Vagina (tissue), 2 donors: ENCODE measurements at regions not wholly inside any gene's neighbourhood (a gene's known extent, or its start where the extent isn't known, plus 50 kb on each side); places are given as distances from the start of the nearest gene placed in this dataset.

Source experiments
- DNase-seq, 2 donors: peaks; one replicate each; pipeline ENCODE4 v3.0.0-alpha.2; 2017; ENCODE audit errors: extremely low spot score in 2 of 2
- H3K27ac ChIP-seq: fragments of 200-600 bp; sonication (generic); one replicate; pipeline ENCODE4 v1.5.1; 2019
- H3K27me3 ChIP-seq: fragments of 200-600 bp; sonication (generic); one replicate; pipeline ENCODE4 v1.5.1; 2019
- H3K36me3 ChIP-seq, 2 donors: fragments of 200-600 bp; sonication (generic); one replicate each; pipeline ENCODE4 v1.5.1; 2017 to 2019
- H3K4me1 ChIP-seq: fragments of 200-600 bp; sonication (generic); one replicate; pipeline ENCODE4 v1.5.1; 2019
- H3K4me3 ChIP-seq, 2 donors: fragments of 200-600 bp; sonication (generic); 1 replicate in 1 of 2; 2 replicates in 1 of 2; pipeline ENCODE4 v1.5.1; 2016 to 2019
- H3K9me3 ChIP-seq: fragments of 200-600 bp; sonication (generic); one replicate; pipeline ENCODE4 v1.5.1; 2019
- CTCF ChIP-seq, 3 experiments: fragments of 450-650 bp in 2 of 3; fragments of 200-600 bp in 1 of 3; sonication (generic) in 1 of 3; IDR thresholded peaks; one replicate each; pipeline ENCODE4 v1.5.1; 2017 to 2019; ENCODE audit warnings: antibody characterized with exemption in 3 of 3, mild to moderate bottlenecking in 2 of 3, moderate library complexity in 2 of 3
- POLR2A ChIP-seq, 2 donors: fragments of 450-650 bp; IDR thresholded peaks; one replicate each; pipeline ENCODE4 v1.6.1; 2017; ENCODE audit warnings: antibody characterized with exemption in 2 of 2, mild to moderate bottlenecking in 2 of 2, moderate library complexity in 2 of 2
- POLR2AphosphoS5 ChIP-seq, 2 donors: sonication (generic); formaldehyde crosslinking; IDR thresholded peaks; one replicate each; pipeline ENCODE4 v1.9.0; 2017; ENCODE audit warnings: antibody characterized with exemption in 2 of 2, mild to moderate bottlenecking in 2 of 2, low read depth in 1 of 2; ENCODE audit not compliant: insufficient read depth in 1 of 2
- intact Hi-C: fragments of 100-400 bp; cut with DNase I; formaldehyde crosslinking; loops from one replicate; pipeline ENCODE4 v1.15.1; 2023

- DNase-seq: no peak
- Histone ChIP-seq H3K36me3 (no peaks in the 10 kb centered on the region), H3K4me1 (no peaks in the 10 kb centered on the region), H3K9me3 (no peaks in the 10 kb centered on the region), H3K4me3 (no peak overlapping the region), H3K27me3 (no peaks in the 10 kb centered on the region), H3K27ac (no peak overlapping the region)
- intact Hi-C loops: no loop called here
- TF ChIP-seq POLR2AphosphoS5 (IDR thresholded peaks at IDR 0.05; ENCODE audit: insufficient read depth in 1 of 2, low read depth in 1 of 2): no peak
- no peak for TF ChIP-seq CTCF (IDR thresholded peaks at IDR 0.05)
- no peak for TF ChIP-seq POLR2A (IDR thresholded peaks at IDR 0.05)
These were observed 91.9 kb downstream of the URB2 start for GRCh38 chr1:229717786-229718576.

DNA sequence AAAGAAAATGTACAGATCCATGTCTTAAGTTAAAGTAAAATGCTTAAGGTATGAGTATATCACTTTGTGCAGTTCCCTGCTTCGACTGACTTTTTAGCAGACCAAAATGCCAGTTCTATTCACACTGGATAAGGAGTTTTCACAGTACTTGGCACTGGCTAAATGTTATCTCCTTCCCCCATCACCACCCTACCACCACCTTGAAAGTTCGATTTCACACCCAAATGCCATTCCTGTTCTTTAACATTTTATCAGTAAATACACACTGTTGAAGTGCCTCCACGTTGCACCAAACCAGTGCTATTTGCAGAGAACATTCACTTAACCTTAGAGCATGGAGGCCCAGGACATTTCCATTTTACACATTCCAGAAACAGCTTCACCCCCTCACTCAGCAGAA is 100.0 kb downstream of the URB2 start:
- H3K36me3 ChIP-seq: no peaks in the 10 kb centered on the region
- no peak for TF ChIP-seq POLR2A (IDR thresholded peaks at IDR 0.05)
- no peak for TF ChIP-seq CTCF (IDR thresholded peaks at IDR 0.05)
- TF ChIP-seq POLR2AphosphoS5 (IDR thresholded peaks at IDR 0.05; ENCODE audit: insufficient read depth in 1 of 2, low read depth in 1 of 2): no peak
- H3K4me3 ChIP-seq: no peak overlapping the region
- H3K27ac ChIP-seq: no peak overlapping the region
- H3K9me3 ChIP-seq: no peaks in the 10 kb centered on the region
- no peak for DNase-seq
- H3K27me3 ChIP-seq: no peaks in the 10 kb centered on the region
- intact Hi-C loops: no loop called here
- H3K4me1 ChIP-seq: no peaks in the 10 kb centered on the region

DNA sequence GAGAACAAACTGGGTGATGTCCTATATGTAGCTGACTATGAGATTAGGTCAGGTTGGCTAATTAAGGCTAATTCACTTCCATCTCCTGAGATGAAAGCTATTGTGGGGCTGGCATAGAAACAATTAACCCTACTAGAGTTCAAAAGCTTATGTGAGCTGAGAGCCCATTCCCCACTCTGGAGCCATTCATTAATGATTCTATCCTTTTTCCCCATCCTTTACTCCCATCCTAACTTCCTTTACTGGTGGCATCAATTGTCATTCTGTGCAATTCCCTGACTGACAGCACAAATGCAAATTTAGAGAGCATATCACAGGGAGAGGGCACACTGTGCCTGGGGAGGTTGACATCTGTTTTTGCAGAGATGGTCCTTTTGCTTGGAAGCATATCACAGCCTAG is 103.9 kb downstream of the URB2 start:
- Histone ChIP-seq H3K36me3 (no peaks in the 10 kb centered on the region), H3K4me1 (no peaks in the 10 kb centered on the region), H3K27ac (no peak overlapping the region), H3K27me3 (no peaks in the 10 kb centered on the region), H3K9me3 (no peaks in the 10 kb centered on the region), H3K4me3 (no peak overlapping the region)
- DNase-seq: no peak
- TF ChIP-seq POLR2A (IDR thresholded peaks at IDR 0.05): no peak
- TF ChIP-seq POLR2AphosphoS5 (IDR thresholded peaks at IDR 0.05; ENCODE audit: insufficient read depth in 1 of 2, low read depth in 1 of 2): no peak
- no peak for TF ChIP-seq CTCF (IDR thresholded peaks at IDR 0.05)
- intact Hi-C loops: no loop called here

DNA sequence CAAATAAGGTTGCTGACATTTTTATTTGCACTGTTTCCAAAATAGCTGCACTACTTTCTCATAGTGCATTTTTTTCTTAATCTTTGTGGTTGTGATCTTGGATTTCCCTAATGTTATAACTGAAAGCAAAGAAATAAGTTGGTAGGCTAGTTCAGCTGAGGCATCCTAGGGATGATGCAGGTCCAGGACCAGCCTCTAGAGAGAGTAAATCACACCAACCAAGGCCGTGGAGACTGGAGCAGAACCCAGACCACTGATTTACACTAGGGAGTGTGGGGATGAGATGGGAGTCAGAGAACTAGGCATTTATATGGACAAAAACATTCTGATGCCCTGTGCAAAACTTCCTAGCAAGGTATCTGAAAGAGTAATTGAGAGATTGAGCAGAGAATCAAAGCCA is 104.5 kb downstream of the URB2 start:
- intact Hi-C loops: no loop called here
- no peak for DNase-seq
- H3K4me3 ChIP-seq: no peak overlapping the region
- no peaks in the 10 kb centered on the region for H3K9me3 ChIP-seq
- H3K36me3 ChIP-seq: no peaks in the 10 kb centered on the region
- H3K27ac ChIP-seq: no peak overlapping the region
- H3K4me1 ChIP-seq: no peaks in the 10 kb centered on the region
- TF ChIP-seq POLR2AphosphoS5 (IDR thresholded peaks at IDR 0.05; ENCODE audit: insufficient read depth in 1 of 2, low read depth in 1 of 2) (no peak), CTCF (IDR thresholded peaks at IDR 0.05) (no peak), POLR2A (IDR thresholded peaks at IDR 0.05) (no peak)
- H3K27me3 ChIP-seq: no peaks in the 10 kb centered on the region

GRCh38 chr1:229732061-229732460 is 106.0 kb downstream of the URB2 start:
- Histone ChIP-seq H3K27me3 (no peaks in the 10 kb centered on the region), H3K27ac (no peak overlapping the region), H3K9me3 (peaks cover 10% of the 10 kb centered on the region), H3K4me1 (no peaks in the 10 kb centered on the region), H3K4me3 (no peak overlapping the region), H3K36me3 (no peaks in the 10 kb centered on the region)
- TF ChIP-seq POLR2AphosphoS5 (IDR thresholded peaks at IDR 0.05; ENCODE audit: insufficient read depth in 1 of 2, low read depth in 1 of 2) (no peak), POLR2A (IDR thresholded peaks at IDR 0.05) (no peak), CTCF (IDR thresholded peaks at IDR 0.05) (no peak)
- intact Hi-C loops: no loop called here
- no peak for DNase-seq
